SU-DHL-6 (cell line): ENCODE measurements at regions not wholly inside any gene's neighbourhood (a gene's known extent, or its start where the extent isn't known, plus 50 kb on each side); places are given as distances from the start of the nearest gene placed in this dataset.

Experiments used
- H2AFZ ChIP-seq: fragments of 200-600 bp; sonication (generic); 2 replicates; pipeline ENCODE4 v1.6.1; 2014; ENCODE audit warnings: low read depth, mild to moderate bottlenecking, moderate library complexity, mixed read lengths, antibody characterized with exemption, low read length; ENCODE audit not compliant: severe bottlenecking
- H3F3A ChIP-seq: fragments of 200-600 bp; shearing (Covaris generic); 2 replicates; pipeline ENCODE4 v1.6.0; 2016; ENCODE audit warnings: antibody characterized with exemption, mild to moderate bottlenecking; ENCODE audit not compliant: insufficient read depth
- H3K27ac ChIP-seq: fragments of 200-600 bp; sonication (generic); 2 replicates; pipeline ENCODE4 v1.5.1; 2016; ENCODE audit warnings: low read depth, mild to moderate bottlenecking, low read length, moderate library complexity, mixed read lengths
- H3K27me3 ChIP-seq: fragments of 200-600 bp; sonication (generic), shearing (Covaris generic); 2 replicates; pipeline ENCODE4 v1.6.0; 2014; ENCODE audit warnings: mild to moderate bottlenecking, low read length
- H3K36me3 ChIP-seq: fragments of 200-600 bp; sonication (generic); 2 replicates; pipeline ENCODE4 v1.6.1; 2014; ENCODE audit warnings: mild to moderate bottlenecking, low read length, mixed read lengths
- H3K4me2 ChIP-seq: fragments of 300-600, 200-600 bp; shearing (Covaris generic), sonication (generic); 2 replicates; pipeline ENCODE4 v1.6.0; 2014; ENCODE audit warnings: low read length, low read depth, mild to moderate bottlenecking; ENCODE audit not compliant: poor library complexity, severe bottlenecking
- H3K4me3 ChIP-seq: fragments of 200-600 bp; sonication (generic); 2 replicates; pipeline ENCODE4 v1.5.1; 2014; ENCODE audit warnings: antibody characterized with exemption, low read length, mild to moderate bottlenecking, mixed read lengths; ENCODE audit not compliant: insufficient read depth, poor library complexity, severe bottlenecking
- H3K79me2 ChIP-seq: fragments of 200-600 bp; sonication (generic); 2 replicates; pipeline ENCODE4 v1.6.1; 2014; ENCODE audit warnings: mild to moderate bottlenecking, low read length, moderate library complexity; ENCODE audit not compliant: insufficient read depth
- H3K9ac ChIP-seq: fragments of 200-600 bp; sonication (generic); 2 replicates; pipeline ENCODE4 v1.7.0; 2014; ENCODE audit warnings: mild to moderate bottlenecking, low read length
- H3K9me2 ChIP-seq: fragments of 200-600 bp; sonication (generic); replicated peaks from 2 replicates; pipeline ENCODE4 v1.6.1; 2014; ENCODE audit warnings: low read length; ENCODE audit not compliant: insufficient read depth
- H3K9me3 ChIP-seq: fragments of 200-600 bp; sonication (generic); 2 replicates; pipeline ENCODE4 v1.6.1; 2014; ENCODE audit warnings: low read length, mixed read lengths; ENCODE audit not compliant: insufficient read depth
- H4K20me1 ChIP-seq: fragments of 200-600 bp; sonication (generic); 2 replicates; pipeline ENCODE4 v1.6.1; 2014; ENCODE audit warnings: low read depth, mild to moderate bottlenecking, antibody characterized with exemption, low read length, moderate library complexity, mixed read lengths
- EZH2phosphoT487 ChIP-seq: fragments of 200-600 bp; sonication (generic), shearing (Covaris generic); conservative IDR thresholded peaks from 2 replicates; pipeline ENCODE4 v1.6.1; 2018; ENCODE audit warnings: mild to moderate bottlenecking, antibody characterized with exemption, low read length, moderate library complexity, mixed read lengths
- TF ChIP-seq, protein P1 (sequence below): fragments of 200-600 bp; sonication (generic); IDR thresholded peaks from one replicate; pipeline ENCODE4 v1.5.1; 2017; ENCODE audit warnings: antibody characterized with exemption, mild to moderate bottlenecking, low read length, moderate library complexity; ENCODE audit not compliant: insufficient read depth, poor library complexity, severe bottlenecking

DNA sequence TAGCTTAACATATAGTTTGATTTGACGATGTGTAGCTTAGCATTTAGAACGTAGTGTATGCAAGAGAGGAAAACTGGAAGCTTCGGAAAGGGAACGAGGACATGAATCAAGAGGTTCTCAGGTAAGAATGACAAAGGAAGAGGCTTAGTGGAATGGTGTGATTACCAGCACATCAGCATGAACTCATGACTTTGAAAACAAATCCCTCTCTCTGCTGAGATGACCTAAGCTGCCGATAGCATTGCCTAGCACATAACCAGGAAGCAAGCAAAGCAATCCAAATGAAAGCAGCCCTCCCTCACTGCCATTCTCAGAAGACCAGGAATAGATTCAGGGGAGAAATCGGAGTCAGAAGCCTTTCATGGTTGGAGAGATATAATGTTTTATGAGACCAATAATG, 51.3 kb upstream of the CCL1 start:
- Histone ChIP-seq H3K9me2 (no peaks in the 10 kb centered on the region), H3K27ac (no peak overlapping the region), H3K9me3 (no peaks in the 10 kb centered on the region), H3K4me2 (no peak overlapping the region), H3K9ac (no peak overlapping the region), H3K4me3 (no peak overlapping the region), H2AFZ (no peak overlapping the region), H4K20me1 (no peaks in the 10 kb centered on the region), H3K36me3 (no peaks in the 10 kb centered on the region), H3K27me3 (no peaks in the 10 kb centered on the region), H3F3A (no peaks in the 10 kb centered on the region), H3K79me2 (no peaks in the 10 kb centered on the region)
- TF ChIP-seq, protein P1, sequence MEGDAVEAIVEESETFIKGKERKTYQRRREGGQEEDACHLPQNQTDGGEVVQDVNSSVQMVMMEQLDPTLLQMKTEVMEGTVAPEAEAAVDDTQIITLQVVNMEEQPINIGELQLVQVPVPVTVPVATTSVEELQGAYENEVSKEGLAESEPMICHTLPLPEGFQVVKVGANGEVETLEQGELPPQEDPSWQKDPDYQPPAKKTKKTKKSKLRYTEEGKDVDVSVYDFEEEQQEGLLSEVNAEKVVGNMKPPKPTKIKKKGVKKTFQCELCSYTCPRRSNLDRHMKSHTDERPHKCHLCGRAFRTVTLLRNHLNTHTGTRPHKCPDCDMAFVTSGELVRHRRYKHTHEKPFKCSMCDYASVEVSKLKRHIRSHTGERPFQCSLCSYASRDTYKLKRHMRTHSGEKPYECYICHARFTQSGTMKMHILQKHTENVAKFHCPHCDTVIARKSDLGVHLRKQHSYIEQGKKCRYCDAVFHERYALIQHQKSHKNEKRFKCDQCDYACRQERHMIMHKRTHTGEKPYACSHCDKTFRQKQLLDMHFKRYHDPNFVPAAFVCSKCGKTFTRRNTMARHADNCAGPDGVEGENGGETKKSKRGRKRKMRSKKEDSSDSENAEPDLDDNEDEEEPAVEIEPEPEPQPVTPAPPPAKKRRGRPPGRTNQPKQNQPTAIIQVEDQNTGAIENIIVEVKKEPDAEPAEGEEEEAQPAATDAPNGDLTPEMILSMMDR = no peak

DNA sequence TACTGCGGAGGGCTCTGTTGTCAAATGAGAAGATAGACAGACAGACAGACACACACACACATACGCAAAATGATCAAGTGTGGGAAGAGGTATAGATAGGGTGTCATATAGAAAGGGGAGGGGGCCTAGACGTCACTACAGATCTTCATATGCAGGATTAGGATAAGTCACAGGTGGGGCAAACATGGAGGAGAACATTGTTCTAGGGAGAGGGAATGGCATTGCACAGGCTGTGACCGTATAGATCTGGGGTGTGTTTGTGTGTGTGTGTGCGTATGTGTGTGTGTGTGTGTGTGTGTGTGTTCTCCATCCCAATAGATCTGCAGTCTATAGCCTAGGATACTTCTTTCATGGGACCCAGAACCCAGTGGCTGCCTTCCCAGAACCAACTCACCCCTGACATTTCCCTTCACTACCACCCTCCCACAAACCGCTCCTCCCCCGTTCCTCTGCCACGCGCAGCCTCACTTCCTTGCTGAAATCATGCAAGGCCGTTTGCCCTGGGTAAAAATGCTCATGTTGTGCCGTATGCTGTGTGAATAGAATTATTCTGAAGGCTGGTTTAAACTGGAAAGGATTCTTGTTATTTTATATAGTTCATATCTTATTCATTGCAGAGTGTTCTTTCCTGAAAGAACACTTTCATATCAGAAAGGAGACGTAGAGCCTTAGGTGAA, 50.5 kb upstream of the CCL1 start:
- Histone ChIP-seq H3K9me2 (no peaks in the 10 kb centered on the region), H3K4me2 (no peak overlapping the region), H3K36me3 (no peaks in the 10 kb centered on the region), H3K4me3 (no peak overlapping the region), H3K9me3 (no peaks in the 10 kb centered on the region), H2AFZ (no peak overlapping the region), H3K27me3 (no peaks in the 10 kb centered on the region), H3K9ac (no peak overlapping the region), H3F3A (no peaks in the 10 kb centered on the region), H3K79me2 (no peaks in the 10 kb centered on the region), H4K20me1 (no peaks in the 10 kb centered on the region), H3K27ac (no peak overlapping the region)
- TF ChIP-seq EZH2phosphoT487 = no peak
- TF ChIP-seq, protein P1 = no peak

GRCh38 chr17:34412965-34413441, 50.0 kb upstream of the CCL1 start:
- Histone ChIP-seq H3K4me3 (no peak overlapping the region), H3K4me2 (no peak overlapping the region), H3K9ac (no peak overlapping the region), H4K20me1 (no peaks in the 10 kb centered on the region), H3K9me3 (no peaks in the 10 kb centered on the region), H3F3A (no peaks in the 10 kb centered on the region), H2AFZ (no peak overlapping the region), H3K79me2 (no peaks in the 10 kb centered on the region), H3K27ac (no peak overlapping the region), H3K9me2 (no peaks in the 10 kb centered on the region), H3K36me3 (no peaks in the 10 kb centered on the region), H3K27me3 (no peaks in the 10 kb centered on the region)
- TF ChIP-seq EZH2phosphoT487 = no peak
- TF ChIP-seq, protein P1 = no peak
